ENCODE measurements at regions not wholly inside any gene's neighbourhood (a gene's known extent, or its start where the extent isn't known, plus 50 kb on each side); places are given as distances from the start of the nearest gene placed in this dataset.

DNA sequence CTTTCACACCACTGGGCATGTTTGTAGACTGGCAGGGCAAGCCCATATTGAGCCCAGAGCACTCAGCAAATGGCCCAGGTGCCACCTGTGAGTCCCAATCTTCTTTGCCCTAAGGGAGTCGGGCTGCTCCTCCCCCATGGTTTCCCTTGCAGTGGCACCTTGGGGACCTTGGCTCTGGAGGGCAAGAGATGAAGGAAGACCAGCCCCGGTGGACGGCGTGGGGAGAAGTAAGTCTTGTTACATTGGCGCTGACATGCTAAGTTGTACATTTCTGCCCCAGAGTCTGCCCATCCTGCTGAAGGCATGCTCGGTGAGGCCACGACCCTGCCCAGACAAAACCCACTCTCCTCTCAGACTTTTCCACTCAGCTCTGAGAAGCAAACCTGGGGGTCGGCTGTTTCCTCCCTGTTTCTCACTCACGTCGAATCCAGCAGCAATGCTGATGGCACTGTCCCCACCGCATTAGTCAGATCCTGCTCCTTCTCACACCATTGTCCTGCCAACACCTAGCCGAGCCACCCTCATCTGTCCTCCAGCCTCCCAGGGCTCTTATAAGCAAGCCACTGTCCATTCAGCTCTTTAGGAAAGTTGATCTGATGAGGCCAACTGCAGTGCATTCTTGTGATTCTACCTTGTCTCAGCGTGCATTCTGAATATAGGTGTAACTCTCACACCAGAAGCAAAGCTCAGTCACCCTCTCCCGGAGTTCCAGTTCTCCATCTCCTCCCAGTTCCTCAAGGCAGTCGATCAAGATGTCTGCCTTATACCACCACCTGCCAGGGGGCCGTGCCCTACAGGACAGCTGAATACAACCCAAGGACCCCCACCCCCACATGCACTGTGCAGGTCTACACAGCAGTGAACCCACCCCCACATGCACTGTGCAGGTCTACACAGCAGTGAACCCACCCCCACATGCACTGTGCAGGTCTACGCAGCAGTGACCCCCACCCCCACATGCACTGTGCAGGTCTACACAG lies 827.1 kb downstream of the TBC1D22A start (continued):
- TF ChIP-seq ZBTB43 (CRISPR knock-in tag; conservative IDR thresholded peaks at IDR 0.05) (no peak), ZBTB49 (CRISPR knock-in tag; IDR thresholded peaks at IDR 0.05; ENCODE audit: borderline replicate concordance) (no peak)

- BruUV-seq (replicated peaks), result no TSS peak
- H3K79me2 ChIP-seq (ENCODE audit: insufficient read depth, low read length), result no peaks in the 10 kb centered on the region
- ATAC-seq (no peak), FAIRE-seq (no peak), DNase-seq (ENCODE audit: low spot score) (no peak)
- H3K4me3 ChIP-seq (replicated peaks in 1 of 3; ENCODE audit: insufficient read depth in 1 of 3, low read depth in 2 of 3, low read length in 3 of 3), result no peak overlapping the region
- no peak overlapping the region for H3K4me2 ChIP-seq (ENCODE audit: low read depth, low read length)
- H3K9ac ChIP-seq (ENCODE audit: insufficient read depth, low read depth, low read length), result no peak overlapping the region
- no peak overlapping the region for H2AFZ ChIP-seq (ENCODE audit: low read length)
- no peak overlapping the region for H3K27ac ChIP-seq (ENCODE audit: extremely low read length, insufficient read depth, low read length)
- ChIA-PET CTCF (ENCODE audit: low intra/inter-chr PET ratio, low total read pairs) (no interaction called here), POLR2A (no interaction called here)
- no peak for TF ChIP-seq BCL3 (CRISPR knock-in tag; IDR thresholded peaks at IDR 0.05)
- H3K4me1 ChIP-seq (ENCODE audit: insufficient read depth, low read length), result no peaks in the 10 kb centered on the region
- WGBS (ENCODE audit: low lambda C conversion rate), result 33% methylated on average over 7 of the region's 7 CpGs
- peaks cover 9% of the 10 kb centered on the region for H3K9me3 ChIP-seq (ENCODE audit: low read length)
- H3K36me3 ChIP-seq (replicated peaks in 1 of 2; ENCODE audit: control insufficient read depth in 1 of 2, insufficient read depth in 2 of 2, low read length in 2 of 2), result no peaks in the 10 kb centered on the region
- no peaks in the 10 kb centered on the region for H4K20me1 ChIP-seq (ENCODE audit: insufficient read depth, low read length)
- peaks cover 1 to 2% of the 10 kb centered on the region in 2 experiments; a peak in 2 of 5 replicates for H3K27me3 ChIP-seq (ENCODE audit: control insufficient read depth in 1 of 2, insufficient read depth in 2 of 2, low read length in 2 of 2)
- in situ Hi-C loops (cut with HindIII; ENCODE audit: extremely low pct_ligation_motif_present, low pct_unique_long_range_greater_than_20kb), result no loop called here
- intact Hi-C loops (cut with micrococcal nuclease; ENCODE audit: unreplicated experiment), result no loop called here
Measured at GRCh38 chr22:47588578-47588960, 826.1 kb downstream of the TBC1D22A start.

Measured in HepG2 (cell line).